ENCODE measurements at regions not wholly inside any gene's neighbourhood (a gene's known extent, or its start where the extent isn't known, plus 50 kb on each side); places are given as distances from the start of the nearest gene placed in this dataset.
"Not testable (repeated sequence)": the region's sequence is repeated elsewhere in the genome, so short reads cannot be mapped to it uniquely, and the experiment has no call there.

DNA sequence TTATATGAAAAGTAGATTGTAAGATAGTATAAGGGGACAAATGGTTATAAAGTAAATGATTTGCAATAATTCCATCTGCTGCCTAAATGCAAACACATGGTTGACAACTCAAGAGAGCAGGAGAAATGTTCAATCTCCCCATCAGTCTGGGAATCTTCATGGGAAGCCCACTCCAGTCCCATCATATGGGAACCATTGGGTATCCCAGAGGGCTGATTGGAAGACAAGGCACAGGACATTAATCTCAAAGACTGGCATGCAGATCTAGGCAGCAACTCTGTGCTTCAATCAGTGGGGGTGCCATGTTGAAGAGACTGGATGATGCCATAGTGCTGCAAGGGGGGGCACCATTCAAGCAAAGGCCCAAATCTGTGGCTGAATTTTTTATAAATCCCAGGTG lies 193.1 kb upstream of the PDE4D start:
- no peak for DNase-seq

DNA sequence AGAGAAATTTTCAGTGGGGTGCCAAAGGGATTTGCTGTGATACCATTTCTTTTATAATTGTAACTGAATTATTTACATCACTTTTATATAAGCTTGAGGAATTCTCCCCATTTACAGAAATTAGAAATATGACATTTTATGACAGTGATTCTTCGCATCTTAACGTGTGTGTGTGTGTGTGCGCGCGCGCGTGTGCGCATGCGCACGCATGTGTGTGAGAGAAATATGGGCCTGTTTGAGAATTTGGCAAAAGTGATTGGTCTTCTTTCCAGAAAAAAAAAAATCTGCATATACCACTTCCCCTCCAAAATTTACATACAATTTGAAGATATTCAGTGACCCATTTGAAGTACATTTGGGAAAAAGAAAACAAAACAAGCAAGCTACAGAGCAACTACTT lies 190.7 kb upstream of the PDE4D start:
- no peak for DNase-seq

DNA sequence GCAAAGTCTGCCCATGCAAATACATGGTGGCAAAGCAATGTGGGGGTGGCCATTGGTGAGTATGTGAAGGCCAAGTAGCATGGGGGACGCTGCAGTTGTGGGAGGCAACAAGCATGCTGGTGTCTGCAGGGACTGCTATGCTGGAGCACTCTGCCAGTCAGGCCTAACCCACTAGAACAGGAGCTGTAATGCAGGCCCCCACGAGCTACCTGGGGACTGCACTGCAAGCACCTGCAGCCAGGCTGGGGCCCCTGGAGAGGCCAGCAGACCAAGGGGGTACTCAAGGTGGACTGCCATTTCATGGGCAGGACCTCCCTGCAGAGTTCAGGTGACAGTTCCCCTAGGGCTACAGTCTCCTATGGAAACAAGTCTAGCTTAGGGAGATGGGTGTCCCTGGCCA lies 183.8 kb upstream of the PDE4D start:
- no peak for DNase-seq

DNA sequence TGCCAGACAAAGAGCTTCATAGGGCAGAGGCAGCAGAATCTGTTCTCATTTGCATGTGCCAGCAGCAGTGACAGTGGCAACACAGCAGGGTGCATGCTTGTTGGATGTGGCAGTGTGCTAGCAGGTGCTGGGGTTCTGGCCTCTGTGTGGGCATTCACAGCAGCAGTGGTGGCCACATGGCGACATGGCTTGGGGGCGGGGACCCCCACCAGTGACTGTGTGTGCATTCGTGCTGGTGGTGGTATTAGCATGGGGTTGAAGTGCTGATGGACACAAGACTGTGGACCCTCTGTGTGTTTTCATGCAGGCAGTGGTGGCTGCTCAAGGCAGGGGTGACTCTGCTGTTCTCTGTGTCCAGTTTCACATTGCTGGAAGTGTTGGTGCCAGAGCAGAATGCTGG lies 183.2 kb upstream of the PDE4D start:
- DNase-seq, result no peak

DNA sequence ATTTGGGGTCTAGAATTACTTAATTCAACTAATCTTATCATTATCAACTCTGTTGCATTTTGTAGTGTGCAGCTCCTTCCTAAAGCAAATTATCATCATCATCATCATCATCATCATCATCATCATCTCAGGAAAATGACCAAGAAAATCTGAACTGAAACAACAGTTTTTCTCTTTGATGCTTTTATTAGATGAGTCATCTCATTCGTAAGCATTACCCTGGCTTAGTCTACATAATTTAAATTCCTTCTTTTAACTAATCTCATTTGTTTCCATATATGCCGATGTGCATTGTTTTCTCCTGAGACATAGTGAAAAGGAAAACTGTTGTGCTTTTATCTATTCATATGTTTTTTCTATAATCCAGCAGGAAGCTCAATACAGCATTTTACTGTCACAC lies 173.0 kb upstream of the PDE4D start:
- DNase-seq, result no peak

DNA sequence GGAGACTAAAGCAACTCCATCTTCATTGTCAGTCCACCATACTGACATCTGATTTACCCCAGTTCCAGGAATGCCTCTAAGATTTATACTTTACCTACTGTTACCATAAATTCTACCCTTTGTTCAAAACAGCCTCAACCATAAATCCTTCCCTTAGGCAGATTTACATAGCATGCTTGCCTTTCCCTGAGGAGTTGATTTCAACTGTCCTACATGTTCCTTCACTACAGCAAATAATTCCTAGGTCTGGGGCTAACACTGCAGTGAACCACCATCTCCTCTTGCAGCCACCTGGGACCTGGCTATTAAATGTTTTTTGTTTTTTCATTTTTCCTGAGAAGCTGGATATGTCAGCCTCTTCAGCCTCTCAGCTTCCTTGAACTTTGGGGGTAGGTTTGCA lies 166.9 kb upstream of the PDE4D start:
- no peak for DNase-seq

DNA sequence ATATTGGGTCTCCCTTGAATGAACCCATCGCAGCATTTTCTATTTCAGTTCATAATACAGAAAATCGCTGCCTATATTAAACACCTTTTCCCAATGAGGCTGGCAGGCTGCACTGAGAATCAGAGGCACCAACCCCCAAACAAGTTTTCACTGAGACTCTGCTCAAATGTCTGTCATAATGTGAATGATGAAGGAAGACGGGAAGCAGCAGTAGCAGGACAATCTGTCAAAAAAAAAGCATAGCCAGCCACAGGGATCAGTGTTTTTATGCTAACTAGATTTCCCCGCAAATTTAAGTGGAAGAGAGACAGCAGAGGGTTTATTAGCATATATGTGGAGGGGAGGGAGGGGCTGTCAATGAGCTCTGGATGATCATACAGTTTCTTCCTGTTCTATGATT lies 162.7 kb upstream of the PDE4D start:
- no peak for DNase-seq

DNA sequence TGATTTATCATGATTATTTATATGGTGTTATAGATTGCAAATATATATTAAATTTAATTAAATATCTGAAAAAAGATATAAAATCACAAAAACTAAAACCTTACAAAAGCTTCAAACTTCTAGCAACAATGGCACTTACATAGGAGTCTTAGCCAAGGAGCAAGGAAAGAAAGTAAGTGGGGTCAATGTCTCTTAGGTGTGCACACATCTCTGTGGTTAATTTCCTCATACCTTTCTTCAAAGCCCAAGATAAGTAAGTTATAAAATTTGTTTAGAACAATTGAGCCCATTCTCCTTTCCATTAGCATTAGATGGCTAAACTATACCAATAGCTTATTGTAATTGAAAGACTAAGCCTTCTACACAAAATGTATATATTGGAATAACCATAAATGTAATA lies 161.6 kb upstream of the PDE4D start:
- DNase-seq, result no peak

DNA sequence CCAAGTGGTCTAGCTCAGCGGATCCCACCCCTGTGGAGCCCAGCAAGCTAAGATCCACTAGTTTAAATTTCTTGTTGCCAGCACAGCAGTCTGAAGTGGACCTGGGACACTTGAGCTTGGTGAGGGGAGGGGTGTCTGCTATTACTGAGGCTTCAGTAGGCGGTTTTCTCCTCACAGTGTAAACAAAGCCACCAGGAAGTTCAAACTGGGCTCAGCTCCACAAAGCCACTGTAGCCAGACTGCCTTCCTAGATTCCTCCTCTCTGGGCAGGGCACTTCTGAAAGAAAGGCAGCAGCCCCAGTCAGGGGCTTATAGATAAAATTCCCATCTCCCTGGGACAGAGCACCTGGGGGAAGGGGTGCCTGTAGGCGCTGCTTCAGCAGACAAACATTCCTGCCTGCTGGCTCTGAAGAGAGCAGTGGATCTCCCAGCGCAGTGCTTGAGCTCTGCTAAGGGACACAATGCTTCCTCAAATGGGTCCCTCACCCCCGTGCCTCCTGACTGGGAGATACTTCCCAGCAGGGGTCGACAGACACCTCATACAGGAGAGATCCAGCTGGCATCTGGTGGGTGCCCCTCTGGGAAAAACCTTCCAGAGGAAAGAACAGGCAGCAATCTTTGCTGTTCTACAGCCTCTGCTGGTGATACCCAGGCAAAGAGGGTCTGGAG lies 148.6 kb upstream of the PDE4D start:
- DNase-seq, result not testable (repeated sequence)

DNA sequence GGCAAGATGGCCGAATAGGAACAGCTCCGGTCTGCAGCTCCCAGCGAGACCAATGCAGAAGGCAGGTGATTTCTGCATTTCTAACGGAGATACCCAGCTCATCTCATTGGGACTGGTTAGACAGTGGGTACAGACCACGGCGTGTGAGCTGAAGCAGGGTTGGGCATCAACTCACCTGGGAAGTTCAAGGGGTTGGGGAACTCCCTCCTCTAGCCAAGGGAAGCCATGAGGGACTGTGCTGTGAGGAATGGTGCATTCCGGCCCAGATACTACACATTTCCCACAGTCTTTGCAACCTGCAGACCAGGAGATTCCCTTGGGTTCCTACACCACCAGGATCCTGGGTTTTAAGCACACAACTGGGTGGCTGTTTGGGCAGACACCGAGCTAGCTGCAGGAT lies 148.0 kb upstream of the PDE4D start:
- not testable (repeated sequence) for DNase-seq

DNA sequence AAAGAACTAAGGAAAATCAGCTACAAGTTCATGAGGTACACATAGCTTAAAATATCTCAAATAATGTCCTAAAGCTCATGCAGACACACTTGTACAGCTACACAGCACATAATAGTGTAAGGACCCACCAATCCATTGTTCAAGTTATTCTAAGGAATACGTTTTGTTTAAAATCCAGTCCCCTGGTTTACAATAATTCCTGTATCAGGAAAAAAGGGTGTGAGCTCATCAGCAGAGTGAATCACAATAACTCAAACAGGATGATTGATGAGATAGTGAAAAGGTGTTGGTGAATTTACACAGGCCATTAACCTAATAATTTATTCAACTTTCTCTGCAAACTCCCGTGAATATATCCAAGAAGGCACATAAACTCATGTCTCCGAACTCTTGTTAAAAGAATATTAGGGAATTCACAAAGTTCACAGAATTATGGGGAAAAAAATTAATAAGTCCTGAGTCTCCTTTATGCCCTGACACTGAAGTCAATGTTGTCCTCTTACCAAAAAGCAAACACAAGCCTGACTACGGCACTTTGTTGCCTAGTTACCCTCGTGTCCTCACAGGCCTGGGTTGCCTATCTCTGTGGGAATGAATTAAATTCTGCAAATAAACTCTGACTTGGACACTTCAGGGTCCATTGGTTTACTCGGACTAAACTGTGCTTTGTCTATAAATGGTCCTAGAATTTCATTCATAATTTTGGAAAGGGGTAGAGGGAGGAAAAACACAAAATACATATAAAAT lies 142.8 kb upstream of the PDE4D start:
- no peak for DNase-seq

DNA sequence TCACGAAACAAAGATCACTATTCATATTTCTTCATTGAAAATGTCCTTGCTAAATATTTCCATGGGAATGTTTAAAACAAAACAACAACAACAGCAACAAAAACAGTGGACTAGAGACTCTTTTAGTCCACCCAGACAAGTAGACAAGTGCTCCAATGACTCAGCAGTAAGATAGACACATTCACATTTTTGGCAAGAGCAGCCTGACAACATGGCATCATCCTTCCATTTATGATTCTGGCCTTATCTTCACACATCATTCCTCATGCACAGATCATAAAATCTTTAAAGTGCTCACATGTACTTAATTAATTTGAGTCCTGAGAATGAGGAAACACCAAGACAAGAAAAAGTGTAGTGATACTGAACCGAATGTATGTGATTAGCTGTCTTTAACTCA lies 132.6 kb upstream of the PDE4D start:
- DNase-seq, result no peak

DNA sequence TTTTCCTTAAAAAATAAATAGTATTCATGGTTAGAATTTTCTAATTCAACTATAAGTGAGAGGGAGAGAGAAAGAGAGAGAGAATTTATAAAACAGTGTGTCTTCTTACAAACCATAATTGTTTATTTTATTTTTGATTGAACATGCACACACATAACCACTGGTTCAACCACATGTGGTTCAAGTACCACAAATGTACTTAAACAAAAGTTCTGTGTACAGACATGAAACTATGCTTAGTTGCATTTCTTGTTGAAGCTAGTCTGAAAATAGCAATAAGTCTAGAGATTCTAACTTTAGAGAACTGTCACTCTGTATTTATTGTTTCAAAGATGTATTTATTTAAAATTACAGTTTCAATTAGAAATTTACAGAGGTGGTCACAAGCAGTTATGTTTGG lies 130.6 kb upstream of the PDE4D start:
- no peak for DNase-seq

DNA sequence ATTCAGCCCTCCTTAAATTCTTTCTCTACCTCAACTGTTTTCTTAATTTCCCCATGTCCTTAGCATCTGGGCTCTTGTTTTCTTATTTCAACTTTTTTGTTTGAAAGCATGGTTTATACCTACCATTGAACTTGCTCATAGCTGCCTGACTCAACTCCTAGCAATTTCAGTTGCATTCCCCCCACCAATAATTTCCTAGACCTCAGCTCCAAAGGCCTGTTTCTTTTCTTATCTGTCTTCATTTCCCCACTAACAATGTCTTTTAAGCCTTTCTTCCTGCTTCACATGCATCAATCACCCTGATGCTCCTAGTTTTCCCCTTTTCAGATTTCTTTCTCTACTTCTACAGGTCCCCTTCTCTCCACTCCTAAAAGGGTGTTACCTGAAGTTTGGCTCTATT lies 129.7 kb upstream of the PDE4D start:
- DNase-seq, result no peak

DNA sequence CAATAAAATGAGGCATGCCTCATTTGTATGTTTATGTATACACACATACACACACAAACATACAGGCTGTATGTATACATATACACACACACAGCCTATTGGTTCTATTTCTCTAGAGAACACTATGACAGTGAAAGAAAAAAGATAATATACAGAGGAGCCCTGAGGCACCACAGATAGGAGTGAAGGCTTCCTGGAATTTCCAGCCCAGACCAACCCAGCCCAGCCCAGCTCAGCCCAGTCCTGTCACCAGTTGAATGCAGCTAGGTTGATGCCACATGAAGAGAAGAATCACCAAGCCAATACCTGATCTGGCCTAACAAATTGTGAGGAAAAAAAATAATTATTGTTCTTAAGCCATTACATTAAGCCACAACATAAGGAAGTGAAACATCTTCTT lies 126.9 kb upstream of the PDE4D start:
- no peak for DNase-seq

DNA sequence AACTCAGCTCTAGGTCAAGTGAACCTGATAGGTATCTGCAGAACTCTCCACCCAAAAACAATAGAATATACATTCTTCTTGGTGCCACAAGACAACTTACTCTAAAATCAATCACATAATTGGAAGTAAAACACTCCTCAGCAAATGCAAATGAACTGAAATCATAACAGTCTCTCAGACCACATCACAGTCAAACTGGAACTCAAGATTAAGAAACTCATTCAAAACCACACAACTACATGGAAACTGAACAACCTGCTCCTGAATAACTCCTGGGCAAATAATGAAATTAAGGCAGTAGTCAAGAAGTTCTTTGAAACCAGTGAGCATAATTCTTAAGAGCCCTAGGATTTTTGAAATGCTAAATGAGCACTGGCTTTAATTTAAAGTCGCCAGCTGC lies 125.4 kb upstream of the PDE4D start:
- DNase-seq, result not testable (repeated sequence)

DNA sequence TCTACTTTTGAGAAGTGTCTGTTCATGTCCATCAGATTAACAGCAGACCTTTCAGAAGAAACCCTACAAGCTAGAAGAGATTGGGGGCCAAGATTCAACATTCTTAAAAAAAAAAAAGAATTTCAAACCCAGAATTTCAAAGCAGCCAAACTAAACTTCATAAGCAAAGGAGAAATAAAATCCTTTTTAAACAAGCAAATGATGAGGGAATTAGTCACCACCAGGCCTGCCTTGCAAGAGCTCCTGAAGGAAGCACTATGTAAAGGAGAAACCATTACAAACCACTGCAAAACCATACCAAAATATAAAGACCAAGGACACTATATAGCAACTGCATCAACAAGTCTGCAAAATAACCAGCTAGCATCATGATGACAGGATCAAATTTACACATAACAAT lies 124.6 kb upstream of the PDE4D start:
- DNase-seq, result no peak

DNA sequence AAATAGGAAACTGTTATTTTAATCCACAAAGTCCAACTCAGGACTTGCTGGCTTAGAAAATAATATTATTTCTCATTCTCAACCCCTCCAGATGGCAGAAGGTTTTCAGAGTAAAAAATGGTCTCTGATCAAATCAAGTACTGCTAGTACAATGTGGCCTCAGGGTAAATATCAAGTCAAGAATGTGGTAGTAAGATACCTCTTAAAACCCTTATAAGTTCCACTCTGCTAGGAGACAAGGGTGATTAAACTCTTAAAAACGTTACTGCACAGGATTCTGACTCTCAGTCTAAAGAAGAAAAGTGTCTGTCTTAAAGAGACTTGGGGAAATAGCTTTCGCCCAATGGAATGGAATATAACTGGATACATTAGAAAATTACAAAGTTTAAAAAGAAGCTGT lies 120.8 kb upstream of the PDE4D start:
- no peak for DNase-seq

DNA sequence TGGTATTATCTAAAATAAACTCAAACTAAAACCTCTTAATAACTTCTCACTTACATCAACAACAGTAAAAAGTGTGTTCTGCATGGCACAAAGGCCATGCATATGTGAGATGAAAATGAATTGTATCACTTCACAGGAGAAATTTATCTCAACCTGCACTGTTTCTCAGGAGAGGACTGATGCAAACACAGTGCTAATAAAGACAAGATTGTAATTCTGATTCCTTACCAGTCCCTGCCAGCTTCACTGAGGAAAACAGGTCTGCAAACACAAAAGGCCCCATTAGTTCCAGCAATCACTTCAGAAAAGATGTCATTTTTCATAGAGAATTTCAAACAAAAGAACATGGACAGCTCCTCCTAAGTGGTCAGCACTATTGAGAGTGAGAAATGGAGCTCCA lies 117.3 kb upstream of the PDE4D start:
- no peak for DNase-seq

DNA sequence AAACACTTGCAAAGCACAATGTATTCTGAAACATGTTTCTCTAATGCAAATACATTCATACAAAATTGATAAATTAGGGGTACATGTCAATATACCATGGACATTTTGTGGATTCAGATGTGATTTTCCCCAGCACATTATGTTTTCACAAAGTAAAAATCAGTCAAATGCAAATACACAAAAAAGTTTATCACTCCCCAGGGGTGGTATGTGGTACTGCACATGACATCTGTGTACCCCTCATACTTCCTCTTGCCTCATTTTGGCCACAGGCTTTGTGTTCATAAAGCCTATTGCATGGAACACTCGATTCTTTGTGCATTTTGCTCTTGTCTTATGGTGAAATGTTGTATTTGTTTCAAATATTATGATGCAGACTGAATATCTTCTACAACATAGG lies 116.8 kb upstream of the PDE4D start:
- no peak for DNase-seq

DNA sequence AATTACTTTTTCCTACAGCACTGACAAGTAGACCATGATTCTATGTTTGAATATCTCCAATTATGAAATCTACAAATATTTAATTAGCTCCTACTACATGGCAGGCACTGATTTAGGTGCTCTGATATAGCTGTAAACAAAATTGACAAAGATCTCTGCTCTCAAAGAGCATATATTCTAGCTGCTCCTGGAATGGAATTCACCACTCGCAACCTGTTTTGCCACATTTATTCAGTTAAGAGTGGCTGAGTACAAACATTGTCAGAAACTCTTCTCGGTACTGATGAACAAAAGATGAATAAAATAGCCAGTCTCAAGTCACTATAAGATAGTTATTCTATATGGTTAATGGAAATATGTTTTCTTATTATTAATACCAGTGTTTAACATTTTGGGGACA lies 114.2 kb upstream of the PDE4D start:
- no peak for DNase-seq

DNA sequence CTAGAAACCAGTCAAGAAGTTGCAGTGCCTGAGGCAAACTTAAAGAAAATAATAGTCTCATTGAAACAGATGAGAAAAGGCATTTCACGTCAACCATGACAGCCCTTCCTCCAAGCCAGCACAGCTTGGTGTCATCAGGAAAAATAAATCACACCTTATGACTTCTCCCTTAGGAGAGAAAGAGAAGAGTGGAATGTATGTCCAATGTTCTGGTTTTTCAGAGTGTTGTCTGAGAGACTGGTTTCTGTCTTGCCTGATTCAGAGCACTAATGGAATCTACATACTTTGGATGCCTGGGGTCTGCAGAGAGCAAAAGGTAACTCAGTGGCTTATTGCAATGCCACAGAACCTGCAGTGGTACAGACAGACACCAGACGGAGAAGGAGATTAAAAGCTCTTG lies 105.5 kb upstream of the PDE4D start:
- no peak for DNase-seq

DNA sequence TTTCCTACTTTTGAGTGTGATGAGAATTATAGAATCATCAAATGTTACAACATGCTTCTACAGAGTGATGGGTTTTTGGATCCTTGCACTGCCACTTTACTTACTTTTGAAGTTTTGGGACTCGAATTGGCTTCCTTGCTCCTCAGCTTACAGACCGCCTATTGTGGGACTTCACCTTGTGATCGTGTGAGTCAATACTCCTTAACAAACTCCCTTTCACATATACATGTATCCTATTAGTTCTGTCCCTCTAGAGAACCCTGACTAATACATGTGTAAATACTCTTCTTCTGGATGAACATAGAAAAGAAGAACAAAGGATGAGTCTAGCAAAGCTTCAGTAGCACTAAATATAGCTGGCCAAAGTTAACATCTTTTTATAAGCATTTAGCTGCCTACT lies 98.7 kb upstream of the PDE4D start:
- DNase-seq, result no peak

DNA sequence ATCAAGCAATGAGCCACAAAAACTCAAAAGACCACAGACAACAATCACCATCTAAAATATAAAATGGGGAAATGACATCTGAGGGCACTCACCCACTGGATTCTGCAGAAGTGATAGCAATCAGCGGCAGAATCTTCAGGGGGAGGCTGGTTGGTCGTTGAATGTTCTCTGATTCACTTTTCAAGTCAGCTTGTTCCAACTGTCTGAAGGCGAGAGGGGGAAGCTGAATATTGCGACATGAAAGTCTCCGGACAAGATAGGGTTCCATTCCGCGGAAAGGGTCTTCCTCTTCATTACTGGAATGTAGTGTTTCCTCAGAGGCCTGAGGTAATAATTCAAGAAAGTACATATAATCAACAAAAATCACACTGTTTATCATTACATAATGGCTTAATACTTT lies 94.9 kb upstream of the PDE4D start:
- DNase-seq, result no peak
